DND-41 (cell line): ENCODE measurements at regions not wholly inside any gene's neighbourhood (a gene's known extent, or its start where the extent isn't known, plus 50 kb on each side); places are given as distances from the start of the nearest gene placed in this dataset.

Experiments
- EZH2 ChIP-seq: IDR thresholded peaks from 3 replicates; pipeline ENCODE4 v1.6.1; 2012; ENCODE audit warnings: borderline replicate concordance, low read depth, mild to moderate bottlenecking, moderate library complexity, low read length, inconsistent platforms; ENCODE audit not compliant: severe bottlenecking
- TF ChIP-seq, protein P1 (sequence below): IDR thresholded peaks from 2 replicates; pipeline ENCODE4 v1.5.1; 2012; ENCODE audit warnings: borderline replicate concordance, low read length, moderate library complexity, mild to moderate bottlenecking; ENCODE audit not compliant: poor library complexity, severe bottlenecking; ENCODE audit errors: extremely low read depth

DNA sequence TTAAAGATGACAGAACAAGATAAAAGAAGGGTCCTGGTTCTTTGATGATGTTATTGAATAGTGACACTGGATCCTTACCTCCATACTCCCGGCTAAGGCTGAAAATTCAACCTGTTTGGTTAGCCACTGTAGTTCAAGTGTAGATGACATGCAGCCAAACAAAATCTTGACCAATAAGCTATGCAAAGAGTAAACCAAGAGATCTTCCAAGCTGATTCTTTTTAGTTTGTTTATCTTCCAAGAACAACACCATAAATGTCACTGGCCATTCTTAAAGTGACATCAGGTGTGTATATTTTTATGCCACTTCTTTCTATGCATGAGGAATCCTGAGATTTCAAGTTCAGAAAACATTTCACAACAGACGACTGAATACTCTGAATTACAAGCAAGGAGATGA is 141.5 kb upstream of the FST start:
- TF ChIP-seq, protein P1, sequence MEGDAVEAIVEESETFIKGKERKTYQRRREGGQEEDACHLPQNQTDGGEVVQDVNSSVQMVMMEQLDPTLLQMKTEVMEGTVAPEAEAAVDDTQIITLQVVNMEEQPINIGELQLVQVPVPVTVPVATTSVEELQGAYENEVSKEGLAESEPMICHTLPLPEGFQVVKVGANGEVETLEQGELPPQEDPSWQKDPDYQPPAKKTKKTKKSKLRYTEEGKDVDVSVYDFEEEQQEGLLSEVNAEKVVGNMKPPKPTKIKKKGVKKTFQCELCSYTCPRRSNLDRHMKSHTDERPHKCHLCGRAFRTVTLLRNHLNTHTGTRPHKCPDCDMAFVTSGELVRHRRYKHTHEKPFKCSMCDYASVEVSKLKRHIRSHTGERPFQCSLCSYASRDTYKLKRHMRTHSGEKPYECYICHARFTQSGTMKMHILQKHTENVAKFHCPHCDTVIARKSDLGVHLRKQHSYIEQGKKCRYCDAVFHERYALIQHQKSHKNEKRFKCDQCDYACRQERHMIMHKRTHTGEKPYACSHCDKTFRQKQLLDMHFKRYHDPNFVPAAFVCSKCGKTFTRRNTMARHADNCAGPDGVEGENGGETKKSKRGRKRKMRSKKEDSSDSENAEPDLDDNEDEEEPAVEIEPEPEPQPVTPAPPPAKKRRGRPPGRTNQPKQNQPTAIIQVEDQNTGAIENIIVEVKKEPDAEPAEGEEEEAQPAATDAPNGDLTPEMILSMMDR = no peak
- no peak for TF ChIP-seq EZH2
